Cardiac muscle cell (in vitro differentiated cells and primary cell): ENCODE measurements at regions not wholly inside any gene's neighbourhood (a gene's known extent, or its start where the extent isn't known, plus 50 kb on each side); places are given as distances from the start of the nearest gene placed in this dataset.

ENCODE experiments used
- DNase-seq, 2 donors: peaks; one replicate each; pipeline versions ENCODE4 v3.0.0 to v3.0.0-alpha.2; 2010 to 2017; ENCODE audit warnings: low read depth in 1 of 2, low spot score in 1 of 2
- H3K27ac ChIP-seq: fragments of 200-600 bp; sonication (generic); 2 replicates; pipeline ENCODE4 v1.5.1; 2016
- H3K27me3 ChIP-seq: fragments of 200-600 bp; sonication (generic); 2 replicates; pipeline ENCODE4 v1.6.0; 2016; ENCODE audit warnings: control low read depth
- H3K36me3 ChIP-seq: fragments of 200-600 bp; sonication (generic); 2 replicates; pipeline ENCODE4 v1.5.1; 2016; ENCODE audit warnings: control low read depth
- H3K4me1 ChIP-seq: fragments of 200-600 bp; sonication (generic); 2 replicates; pipeline ENCODE4 v1.8.1; 2017; ENCODE audit warnings: low read depth, mild to moderate bottlenecking, mixed run types
- H3K4me3 ChIP-seq: fragments of 200-600 bp; sonication (generic); 2 replicates; pipeline ENCODE4 v1.5.1; 2016; ENCODE audit warnings: mild to moderate bottlenecking
- H3K9me3 ChIP-seq: fragments of 200-600 bp; sonication (generic); 2 replicates; pipeline ENCODE4 v1.5.1; 2017; ENCODE audit warnings: low read depth, mild to moderate bottlenecking, control low read depth
- TF ChIP-seq, protein P1 (sequence below): IDR thresholded peaks from 2 replicates; pipeline ENCODE4 v1.5.1; 2012; ENCODE audit warnings: low read depth, mild to moderate bottlenecking, low read length

DNA sequence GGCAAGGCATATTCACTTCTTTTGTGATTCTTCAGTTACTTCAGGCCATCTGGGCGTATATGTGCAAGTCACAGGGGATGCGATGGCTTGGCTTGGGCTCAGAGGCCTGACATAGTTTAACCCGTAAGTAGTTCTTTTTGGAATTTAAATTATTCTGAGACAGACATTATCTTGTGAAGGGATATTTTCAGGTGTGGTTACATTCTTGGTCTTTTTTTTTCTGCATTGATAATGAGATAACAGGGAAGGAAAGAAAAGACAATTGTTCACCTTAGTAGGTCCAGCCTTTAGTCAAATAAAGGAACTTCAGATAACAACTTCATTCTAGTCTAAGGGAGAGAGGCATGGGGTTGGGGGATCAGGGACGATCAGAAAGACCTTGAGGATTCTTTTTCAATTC lies 74.8 kb downstream of the TEX13C start:
- no peak overlapping the region for H3K4me3 ChIP-seq
- H3K27ac ChIP-seq = no peak overlapping the region
- DNase-seq = no peak

DNA sequence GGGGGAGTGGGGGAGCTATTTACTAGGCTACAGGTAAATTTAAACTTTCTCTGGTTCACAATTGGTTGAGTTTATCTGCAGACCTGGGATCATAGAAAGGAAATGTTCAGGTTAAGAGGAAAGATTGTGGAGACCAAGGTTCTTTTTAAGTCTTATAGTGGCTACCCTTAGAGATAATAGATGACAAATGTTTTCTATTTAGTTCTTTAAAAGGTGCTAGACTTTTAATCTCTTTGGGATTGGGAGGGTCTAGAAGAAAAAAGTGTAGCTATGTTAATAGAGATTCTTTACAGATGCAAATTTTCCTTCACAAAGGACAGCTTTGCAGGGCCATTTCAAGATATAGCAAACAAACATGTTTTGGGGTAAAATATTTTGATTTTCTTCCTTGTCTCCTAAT lies 76.0 kb downstream of the TEX13C start:
- no peak overlapping the region for H3K27ac ChIP-seq
- H3K4me3 ChIP-seq = no peak overlapping the region
- H3K4me1 ChIP-seq = peaks cover 12% of the 10 kb centered on the region

More for the DNA sequence above, 74.8 kb downstream of the TEX13C start:
- no peaks in the 10 kb centered on the region for H3K27me3 ChIP-seq
- H3K36me3 ChIP-seq = no peaks in the 10 kb centered on the region
- H3K9me3 ChIP-seq = no peaks in the 10 kb centered on the region
- H3K4me1 ChIP-seq = peaks cover 12% of the 10 kb centered on the region
- TF ChIP-seq, protein P1, sequence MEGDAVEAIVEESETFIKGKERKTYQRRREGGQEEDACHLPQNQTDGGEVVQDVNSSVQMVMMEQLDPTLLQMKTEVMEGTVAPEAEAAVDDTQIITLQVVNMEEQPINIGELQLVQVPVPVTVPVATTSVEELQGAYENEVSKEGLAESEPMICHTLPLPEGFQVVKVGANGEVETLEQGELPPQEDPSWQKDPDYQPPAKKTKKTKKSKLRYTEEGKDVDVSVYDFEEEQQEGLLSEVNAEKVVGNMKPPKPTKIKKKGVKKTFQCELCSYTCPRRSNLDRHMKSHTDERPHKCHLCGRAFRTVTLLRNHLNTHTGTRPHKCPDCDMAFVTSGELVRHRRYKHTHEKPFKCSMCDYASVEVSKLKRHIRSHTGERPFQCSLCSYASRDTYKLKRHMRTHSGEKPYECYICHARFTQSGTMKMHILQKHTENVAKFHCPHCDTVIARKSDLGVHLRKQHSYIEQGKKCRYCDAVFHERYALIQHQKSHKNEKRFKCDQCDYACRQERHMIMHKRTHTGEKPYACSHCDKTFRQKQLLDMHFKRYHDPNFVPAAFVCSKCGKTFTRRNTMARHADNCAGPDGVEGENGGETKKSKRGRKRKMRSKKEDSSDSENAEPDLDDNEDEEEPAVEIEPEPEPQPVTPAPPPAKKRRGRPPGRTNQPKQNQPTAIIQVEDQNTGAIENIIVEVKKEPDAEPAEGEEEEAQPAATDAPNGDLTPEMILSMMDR = no peak

DNA sequence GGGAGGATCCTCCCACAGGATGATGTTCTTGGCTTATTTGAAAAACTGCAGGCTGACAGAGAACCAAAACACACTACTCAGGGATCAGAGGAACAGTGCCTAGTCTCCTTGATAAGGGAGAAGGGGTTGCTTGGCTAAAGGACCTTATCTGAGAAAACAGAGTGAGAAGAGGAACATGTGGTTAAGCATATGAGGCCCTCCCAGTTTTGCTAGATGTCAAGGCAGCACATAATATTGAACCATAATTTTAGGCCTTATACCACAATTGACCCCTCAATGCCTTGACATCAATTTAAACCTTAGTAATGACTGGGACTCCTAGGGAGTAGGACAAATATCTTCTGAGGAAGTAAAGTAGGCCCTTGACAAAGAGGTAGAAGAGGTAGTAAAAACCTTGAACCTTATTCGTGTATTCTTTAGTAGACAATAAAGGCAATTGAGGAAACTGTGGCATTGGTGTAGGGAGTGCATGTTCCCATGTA lies 79.3 kb downstream of the TEX13C start:
- no peak overlapping the region for H3K27ac ChIP-seq
- H3K36me3 ChIP-seq = no peaks in the 10 kb centered on the region
- TF ChIP-seq, protein P1 = no peak
- H3K4me1 ChIP-seq = peaks cover 12% of the 10 kb centered on the region
- no peak for DNase-seq
- H3K27me3 ChIP-seq = no peaks in the 10 kb centered on the region
- no peak overlapping the region for H3K4me3 ChIP-seq
- no peaks in the 10 kb centered on the region for H3K9me3 ChIP-seq

More for the DNA sequence above, 76.0 kb downstream of the TEX13C start:
- DNase-seq = no peak
- TF ChIP-seq, protein P1 = no peak
- Histone ChIP-seq H3K36me3 (no peaks in the 10 kb centered on the region), H3K27me3 (no peaks in the 10 kb centered on the region), H3K9me3 (no peaks in the 10 kb centered on the region)

DNA sequence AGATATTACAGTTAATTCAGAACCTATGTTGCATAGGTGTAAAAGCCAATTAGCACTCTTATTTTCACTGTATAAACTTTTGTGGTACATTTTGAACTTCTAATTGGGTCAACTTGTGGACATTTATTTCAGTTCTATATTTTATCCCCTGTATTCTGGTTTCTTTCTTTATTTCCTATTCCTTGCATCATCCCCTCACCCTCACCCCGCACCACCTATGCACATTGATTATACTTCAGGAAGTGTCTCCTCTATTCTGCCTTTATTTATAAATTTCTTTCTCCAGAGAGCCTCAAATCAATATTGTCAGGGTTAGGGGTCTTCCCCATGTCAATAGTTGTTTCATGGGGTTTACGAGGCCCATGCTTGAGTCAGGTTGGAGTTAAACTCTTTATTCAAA lies 83.1 kb downstream of the TEX13C start:
- Histone ChIP-seq H3K4me3 (no peak overlapping the region), H3K27me3 (no peaks in the 10 kb centered on the region), H3K27ac (no peak overlapping the region), H3K4me1 (peaks cover 6% of the 10 kb centered on the region), H3K36me3 (no peaks in the 10 kb centered on the region), H3K9me3 (no peaks in the 10 kb centered on the region)
- DNase-seq = no peak
- TF ChIP-seq, protein P1 = no peak

DNA sequence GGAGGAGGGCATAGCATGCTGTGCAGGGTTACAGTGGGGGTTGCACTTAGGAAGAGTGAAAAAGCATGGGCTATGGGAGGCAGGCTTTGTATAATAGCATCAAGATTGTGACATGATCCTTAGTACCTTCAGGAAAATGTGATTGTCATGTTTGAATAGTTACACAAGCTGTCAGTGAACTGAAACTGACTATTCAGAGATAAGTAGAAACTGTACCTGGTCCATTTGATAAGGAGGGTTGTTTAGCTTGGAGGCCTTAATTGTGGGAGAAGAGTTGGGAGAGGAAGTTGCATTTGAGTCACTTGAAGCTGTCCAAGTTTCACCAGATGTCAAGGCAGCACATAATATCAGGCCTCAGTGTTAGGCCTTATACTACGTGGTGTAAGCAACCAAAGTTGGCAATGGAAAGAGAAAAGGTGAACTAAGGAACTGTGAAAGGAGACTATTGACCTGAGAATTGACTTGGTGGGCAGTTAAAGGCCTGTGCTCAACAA lies 85.0 kb downstream of the TEX13C start:
- Histone ChIP-seq H3K9me3 (no peaks in the 10 kb centered on the region), H3K27ac (no peak overlapping the region), H3K27me3 (no peaks in the 10 kb centered on the region), H3K4me3 (no peak overlapping the region), H3K36me3 (no peaks in the 10 kb centered on the region), H3K4me1 (no peaks in the 10 kb centered on the region)
- TF ChIP-seq, protein P1 = no peak
- no peak for DNase-seq

DNA sequence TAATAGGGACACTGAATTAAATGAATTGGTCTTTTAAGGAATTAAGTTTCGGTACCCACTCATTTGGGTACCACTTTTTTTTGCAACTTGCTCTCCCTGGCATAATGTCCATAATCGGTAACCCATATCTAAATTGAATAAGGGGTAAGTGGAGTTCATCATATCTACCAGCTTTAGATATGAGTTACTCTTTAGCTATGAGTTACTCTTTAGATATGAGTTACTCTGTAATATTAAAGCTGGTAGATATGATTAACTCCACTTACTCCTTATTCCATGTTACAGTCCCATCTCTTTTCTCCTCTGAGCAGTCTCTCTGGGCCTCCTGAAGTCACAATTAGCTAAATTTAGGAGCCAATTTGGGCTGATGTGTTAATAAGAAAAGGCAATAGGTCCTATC lies 85.7 kb downstream of the TEX13C start:
- no peak for DNase-seq
- no peaks in the 10 kb centered on the region for H3K9me3 ChIP-seq
- no peak overlapping the region for H3K4me3 ChIP-seq
- H3K27ac ChIP-seq = no peak overlapping the region
- H3K4me1 ChIP-seq = no peaks in the 10 kb centered on the region
- H3K27me3 ChIP-seq = no peaks in the 10 kb centered on the region
- no peaks in the 10 kb centered on the region for H3K36me3 ChIP-seq
- TF ChIP-seq, protein P1 = no peak
